ENCODE measurements at regions not wholly inside any gene's neighbourhood (a gene's known extent, or its start where the extent isn't known, plus 50 kb on each side); places are given as distances from the start of the nearest gene placed in this dataset.
"Not testable (repeated sequence)": the region's sequence is repeated elsewhere in the genome, so short reads cannot be mapped to it uniquely, and the experiment has no call there.

DNA sequence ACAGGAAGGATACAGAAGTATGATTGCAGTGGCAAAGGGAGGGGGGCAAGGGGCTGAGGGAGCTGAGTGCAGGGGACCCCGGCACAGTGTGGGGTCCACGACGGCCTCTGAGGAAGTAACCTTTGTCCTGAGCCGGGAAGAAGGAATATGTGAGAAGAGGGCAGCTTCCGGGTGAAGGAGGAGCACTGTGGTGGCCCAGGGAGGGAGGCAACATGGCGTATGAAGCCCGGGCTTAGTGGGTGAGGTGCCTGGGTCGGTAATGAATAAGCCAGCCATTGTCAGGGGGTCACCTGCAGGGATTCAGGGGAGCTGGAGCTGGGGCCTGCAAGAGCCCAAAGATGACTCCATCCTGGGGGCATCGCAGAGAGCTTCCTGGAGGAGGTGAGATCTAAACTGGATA, 200.4 kb downstream of the FOXD2 start:
- DNase-seq = no peak

DNA sequence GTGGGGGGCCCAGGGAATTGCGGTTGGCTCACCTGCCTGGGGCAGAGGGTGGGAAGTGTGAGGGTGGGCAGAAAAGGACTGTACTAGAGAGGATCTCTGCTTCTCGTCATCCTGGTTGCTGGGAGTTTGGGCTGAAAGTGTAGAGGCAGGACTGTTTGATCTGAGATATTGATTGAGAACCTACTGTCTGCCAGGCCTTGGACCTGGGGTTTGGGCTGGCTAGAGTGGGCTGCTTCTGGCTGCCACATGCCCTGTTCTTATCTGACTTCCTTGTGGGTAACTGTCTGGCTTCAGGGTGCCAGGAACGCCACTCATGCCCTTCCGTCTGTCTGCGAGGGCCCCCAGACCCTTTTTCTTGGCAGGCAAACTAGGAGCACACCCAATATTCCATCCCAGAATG, 200.9 kb downstream of the FOXD2 start:
- no peak for DNase-seq

DNA sequence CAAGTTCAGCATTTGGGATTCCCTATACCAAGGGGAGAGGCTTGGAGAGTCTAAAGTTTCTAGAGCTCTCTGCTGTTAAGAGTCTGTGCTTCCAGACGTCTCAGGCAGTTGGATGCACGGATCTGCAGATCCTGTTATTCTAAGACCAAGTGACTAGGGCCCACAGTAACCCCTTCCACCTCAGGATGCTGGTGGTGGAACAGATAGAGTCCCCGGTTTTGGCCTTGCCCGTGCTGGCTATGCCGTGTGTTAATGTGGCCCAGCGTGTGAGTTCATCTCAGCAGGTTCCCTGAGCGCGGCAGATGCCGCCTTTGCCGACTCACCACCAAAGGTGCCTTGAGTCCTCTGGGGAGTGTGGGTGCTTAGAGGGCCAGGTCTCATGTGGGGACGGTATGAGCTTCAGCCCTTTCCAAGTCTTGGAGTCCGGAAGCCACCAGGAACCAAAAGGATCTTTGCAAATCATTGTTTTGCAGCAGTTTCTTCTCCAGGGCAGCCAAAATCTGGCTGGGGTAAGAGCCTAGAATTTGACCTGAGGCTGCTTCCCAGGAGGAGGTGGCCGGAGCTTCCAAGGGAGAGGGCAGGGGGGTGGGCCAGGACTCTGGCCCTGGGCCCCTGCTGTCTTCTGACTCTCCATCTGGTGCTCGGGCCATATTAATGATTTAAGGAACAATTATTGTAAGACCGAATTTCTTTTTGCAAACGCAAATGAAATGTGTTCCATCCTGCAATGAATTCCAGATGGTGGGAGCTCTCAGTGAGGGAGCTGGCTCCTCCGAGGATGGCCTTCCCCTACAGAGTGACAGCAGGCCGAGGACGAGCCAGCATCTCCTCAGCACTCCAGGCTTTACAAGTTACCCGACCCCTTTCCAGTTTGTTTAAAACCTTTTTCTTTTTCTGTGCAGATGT, 205.7 kb downstream of the FOXD2 start:
- no peak for DNase-seq

GRCh38 chr1:47644212-47644573, 206.3 kb downstream of the FOXD2 start:
- DNase-seq = no peak

DNA sequence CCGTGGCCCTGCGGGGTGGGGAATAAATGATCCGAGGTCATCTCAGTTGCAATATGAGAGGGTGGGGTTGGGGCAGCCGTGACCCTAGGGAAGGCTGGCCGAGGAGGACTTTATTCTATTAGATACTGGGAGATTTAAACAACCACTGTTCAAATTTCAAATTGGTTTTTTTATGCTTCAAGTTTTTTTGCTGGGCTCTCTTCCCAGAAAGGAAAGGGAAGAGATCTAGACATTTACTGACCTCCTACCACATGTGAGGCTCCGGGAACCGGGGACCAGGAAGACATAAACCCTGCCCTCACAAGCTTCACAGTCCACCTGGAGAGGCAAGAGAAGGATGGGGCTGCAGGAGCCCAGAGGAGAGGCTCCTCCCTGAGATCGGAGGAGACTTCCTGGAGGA, 207.3 kb downstream of the FOXD2 start:
- DNase-seq = no peak

DNA sequence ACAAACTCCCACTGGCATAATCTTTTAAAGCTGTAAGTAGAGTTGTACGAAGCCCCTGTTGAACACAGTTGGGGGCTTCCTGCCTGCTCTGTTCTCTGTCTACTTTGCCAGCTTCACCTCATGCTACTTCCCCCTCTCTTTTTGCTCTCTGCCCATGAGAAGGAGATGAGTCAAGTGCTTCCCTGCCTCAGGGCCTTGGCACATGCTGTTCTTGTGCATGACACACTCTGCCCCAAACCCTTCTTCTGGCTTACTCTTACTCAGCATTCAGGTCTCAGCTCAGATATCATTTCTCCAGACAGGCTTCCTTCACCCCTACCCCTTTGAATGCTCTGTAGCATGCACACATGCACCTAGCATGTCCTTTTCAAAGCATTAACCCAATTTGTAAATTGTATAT, 208.8 kb downstream of the FOXD2 start:
- no peak for DNase-seq

DNA sequence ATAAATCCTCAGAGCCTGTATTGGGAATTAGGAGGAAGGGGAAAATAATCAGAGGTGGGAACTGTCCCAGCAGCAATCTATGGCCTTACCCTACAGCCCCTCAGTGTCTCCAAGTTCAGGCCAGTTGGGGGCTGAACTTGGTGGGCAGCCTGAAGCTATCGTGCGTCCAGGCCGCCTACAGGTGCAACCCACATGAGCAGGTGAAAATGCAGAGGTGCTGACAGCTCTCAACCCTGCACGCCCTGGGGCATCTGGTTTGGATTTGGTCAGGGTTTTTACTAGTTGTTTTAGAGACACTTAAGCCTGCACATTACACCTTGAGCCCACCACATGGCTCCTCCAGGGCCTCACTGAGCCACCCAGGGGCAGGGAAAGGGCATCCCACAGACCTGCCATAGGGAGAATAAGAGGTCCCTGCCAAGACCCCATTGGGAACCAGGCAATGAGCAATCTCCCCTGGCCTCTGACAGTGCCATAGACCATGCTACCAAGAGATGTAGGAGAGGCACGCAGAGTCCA, 209.5 kb downstream of the FOXD2 start:
- no peak for DNase-seq

DNA sequence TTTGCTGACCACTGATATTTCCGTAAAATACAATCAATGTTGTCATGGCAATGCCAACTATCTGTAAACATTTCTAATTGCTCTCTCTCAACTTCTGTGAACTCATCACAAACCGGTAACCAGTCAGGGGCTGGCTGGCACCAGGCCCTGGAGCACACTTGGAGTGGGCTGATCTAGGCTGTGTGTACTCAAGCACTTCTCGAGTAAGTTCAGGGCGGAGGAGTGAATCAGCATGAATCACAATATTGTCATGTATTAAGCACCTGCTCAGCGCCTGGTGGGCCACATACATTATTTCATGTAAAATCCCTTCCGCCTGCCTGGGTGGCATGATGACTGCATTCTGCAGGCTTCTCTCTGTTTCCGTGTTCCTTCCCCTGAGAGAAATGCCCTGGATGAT, 212.4 kb downstream of the FOXD2 start:
- no peak for DNase-seq

- DNase-seq = no peak
These were observed 212.8 kb downstream of the FOXD2 start for GRCh38 chr1:47650611-47651010.

DNA sequence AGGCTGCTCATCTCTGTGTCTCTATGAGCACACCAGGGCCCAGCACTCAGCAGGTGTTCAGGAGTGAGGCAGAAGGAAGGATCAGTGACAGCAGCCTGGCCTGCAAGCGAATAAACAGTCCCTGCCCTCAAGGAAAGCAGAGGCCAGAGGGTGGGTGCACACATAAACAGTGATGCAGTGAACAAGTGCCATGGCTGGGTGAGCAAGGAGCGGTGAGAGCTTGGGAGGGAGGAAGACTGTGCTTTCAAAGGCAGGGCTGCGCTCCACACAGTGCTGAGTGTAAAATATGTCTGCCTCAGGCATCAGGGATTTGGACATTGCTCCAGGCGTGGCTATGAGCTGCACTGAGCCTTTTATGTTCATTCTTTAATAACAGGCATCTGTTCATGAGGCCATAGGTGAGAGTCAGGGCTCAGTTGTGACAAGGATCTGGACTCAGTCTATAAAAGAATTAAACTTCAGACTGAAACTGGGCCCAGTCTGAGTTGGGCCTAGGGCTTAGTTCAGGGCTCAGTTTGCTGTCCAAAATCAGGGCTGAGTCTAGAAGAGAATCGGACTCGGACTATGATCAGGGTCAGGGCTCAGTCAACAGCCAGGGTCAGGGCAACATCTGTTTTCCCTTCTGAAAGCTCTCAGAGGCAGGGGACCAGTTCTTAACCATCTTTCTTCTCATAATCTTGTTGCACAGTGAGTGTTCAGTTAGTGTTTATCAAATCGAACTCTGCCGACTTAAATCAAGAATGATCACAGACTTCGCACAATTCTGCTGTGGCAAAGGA, 213.7 kb downstream of the FOXD2 start:
- no peak for DNase-seq

- DNase-seq = no peak
These were observed 217.9 kb downstream of the FOXD2 start for GRCh38 chr1:47655521-47656300.

- DNase-seq = no peak
These were observed 219.2 kb downstream of the FOXD2 start for GRCh38 chr1:47656719-47657685.

DNA sequence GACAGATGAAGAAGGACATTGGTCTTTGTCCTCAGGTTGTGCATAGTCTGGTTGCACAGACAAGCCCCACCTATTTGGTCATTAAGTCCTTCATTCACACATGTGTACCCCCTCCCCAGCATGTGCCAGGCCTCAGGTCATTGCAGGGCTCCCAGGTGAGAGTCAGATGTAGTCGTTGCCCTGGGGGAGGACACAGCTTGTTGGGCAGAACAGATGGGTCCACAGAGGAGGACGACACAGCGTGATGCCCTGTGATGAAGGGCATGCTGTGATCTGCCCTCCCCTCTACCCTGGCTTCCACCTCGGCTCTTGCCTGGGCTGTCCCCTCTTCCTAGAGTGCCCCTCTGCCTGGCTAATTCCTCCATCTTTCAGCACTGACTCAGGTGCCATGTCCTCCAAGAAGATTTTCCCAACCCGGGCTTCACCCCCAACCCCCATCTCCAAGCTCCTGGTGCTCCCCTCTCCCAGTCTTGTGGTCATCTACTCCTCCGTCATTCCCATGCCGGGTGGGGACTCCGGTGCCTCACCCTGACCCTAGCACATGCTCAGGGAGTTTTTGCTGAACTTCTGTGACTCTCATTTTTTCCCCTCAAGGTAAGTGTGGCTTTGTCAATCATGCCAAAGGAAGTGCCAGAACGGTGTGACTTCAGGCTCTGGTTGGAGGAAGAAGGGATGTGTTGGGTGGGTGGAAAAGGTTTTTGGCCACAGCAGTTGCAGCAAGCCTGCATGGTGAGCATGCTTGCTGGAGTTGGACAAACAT, 220.5 kb downstream of the FOXD2 start:
- no peak for DNase-seq

DNA sequence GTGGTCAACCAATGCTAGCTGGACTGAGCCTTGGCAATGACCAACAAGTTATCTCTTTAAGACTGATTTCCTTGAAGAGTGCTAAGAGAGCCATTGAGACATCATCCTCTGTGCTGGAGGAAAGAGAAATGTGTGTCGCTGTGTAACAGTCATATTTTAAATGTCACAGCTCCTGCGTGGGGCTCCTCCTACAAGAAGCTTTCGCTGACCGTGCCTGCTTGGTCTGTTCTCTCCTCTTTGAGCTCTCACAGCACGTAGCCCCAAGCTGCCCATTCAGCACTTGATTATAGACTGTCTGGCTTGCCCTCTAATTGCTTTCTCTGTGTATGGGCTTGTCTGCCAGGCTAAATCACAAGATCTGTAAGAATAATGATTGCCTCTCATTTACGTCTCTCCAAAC, 221.3 kb downstream of the FOXD2 start:
- DNase-seq = no peak

DNA sequence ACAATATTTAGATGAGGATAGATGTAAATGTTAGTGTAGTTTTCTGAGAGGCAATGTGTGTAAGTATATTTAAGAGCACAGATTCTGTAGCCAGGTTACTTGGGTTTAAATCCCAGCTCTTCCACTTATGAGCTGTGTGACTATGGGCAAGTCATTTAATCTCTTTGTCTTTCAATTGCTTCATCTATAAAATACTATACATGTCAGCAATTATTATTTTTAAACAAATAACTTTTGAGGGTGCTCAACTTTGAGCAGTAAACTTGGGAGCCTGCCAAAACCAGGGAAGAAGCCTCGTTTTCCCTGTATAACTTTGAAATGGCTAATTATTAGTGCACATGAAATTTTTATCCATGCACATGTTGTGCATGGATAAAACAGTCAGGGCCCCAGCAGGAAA, 222.8 kb downstream of the FOXD2 start:
- DNase-seq = no peak

- no peak for DNase-seq
These were observed 223.2 kb downstream of the FOXD2 start for GRCh38 chr1:47661040-47661439.

- no peak for DNase-seq
These were observed 224.2 kb downstream of the FOXD2 start for GRCh38 chr1:47662068-47662467.

DNA sequence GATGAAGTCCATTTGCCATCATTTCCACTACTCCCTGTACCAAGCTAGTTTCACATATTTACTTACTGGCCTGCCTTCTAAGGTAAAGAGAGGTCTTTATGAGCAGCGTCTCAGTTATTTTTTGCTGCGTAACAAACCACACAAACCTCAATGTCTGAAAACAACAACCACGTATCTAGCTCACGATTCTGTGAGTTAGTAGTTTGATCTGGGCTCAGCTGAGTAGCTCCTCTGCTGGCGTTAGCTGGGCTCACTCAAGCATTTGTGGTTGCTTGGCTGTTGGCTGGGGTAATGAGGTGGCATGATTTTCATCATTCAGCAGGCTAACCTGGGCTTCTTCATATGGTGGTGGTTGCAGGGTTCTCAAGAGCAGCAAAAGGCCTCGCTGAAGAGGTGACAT, 225.4 kb downstream of the FOXD2 start:
- no peak for DNase-seq

DNA sequence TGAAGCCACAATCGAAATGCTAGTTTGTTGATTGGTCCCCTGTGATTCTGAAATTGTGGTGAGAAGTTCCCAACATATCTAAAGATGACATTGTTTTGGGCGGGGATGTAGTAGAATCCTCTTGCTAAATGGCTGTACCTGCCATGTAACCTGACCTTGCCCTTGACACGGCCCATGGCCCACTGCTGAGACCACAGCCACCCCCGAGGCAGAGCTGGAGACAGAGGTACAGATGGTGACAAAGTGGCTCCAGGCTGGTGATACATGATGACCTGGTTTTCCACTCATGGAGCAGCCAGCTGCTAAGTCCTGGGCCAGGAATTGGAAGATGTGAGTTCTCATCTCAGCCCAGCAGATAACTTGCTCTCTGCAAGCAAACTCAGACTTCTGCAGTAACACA, 226.5 kb downstream of the FOXD2 start:
- DNase-seq = no peak

- DNase-seq = not testable (repeated sequence)
These were observed 227.1 kb downstream of the FOXD2 start for GRCh38 chr1:47664896-47665295.

DNA sequence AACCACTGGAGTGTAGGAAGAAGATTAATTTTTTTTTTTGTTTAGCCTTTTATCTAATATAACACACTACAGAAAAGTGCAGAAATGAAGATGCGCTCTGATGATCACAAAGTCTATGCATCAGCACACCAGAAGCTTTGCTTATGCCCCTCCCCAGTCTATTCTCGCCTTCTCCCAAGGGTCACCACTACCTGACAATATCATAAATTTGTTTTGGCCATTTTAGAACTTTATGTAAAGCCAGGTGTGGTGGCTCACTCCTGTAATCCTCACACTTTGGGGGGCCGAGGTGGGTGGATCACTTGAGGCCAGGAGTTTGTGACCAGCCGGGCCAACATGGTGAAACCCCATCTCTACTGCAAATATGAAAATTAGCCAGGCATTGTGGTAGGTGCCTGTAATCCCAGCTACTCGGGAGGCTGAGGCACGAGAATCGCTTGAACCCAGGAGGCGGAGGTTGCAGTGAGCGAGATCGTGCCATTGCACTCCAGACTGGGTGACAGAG, 231.3 kb downstream of the FOXD2 start:
- no peak for DNase-seq

Data from GDM1 (cell line).